ENCODE measurements at regions not wholly inside any gene's neighbourhood (a gene's known extent, or its start where the extent isn't known, plus 50 kb on each side); places are given as distances from the start of the nearest gene placed in this dataset.

- ATAC-seq (ENCODE audit: low read depth) (no peak), DNase-seq (no peak)
- no peaks in the 10 kb centered on the region for H3K79me2 ChIP-seq (ENCODE audit: control insufficient read depth, insufficient read depth, low read length)
- Mint-ChIP-seq H3K9me3 (ENCODE audit: insufficient read depth) (peaks cover 3% of the 10 kb centered on the region), H3K4me3 (no peak overlapping the region), H3K27ac (no peak overlapping the region), H3K27me3 (no peaks in the 10 kb centered on the region), H3K4me1 (no peaks in the 10 kb centered on the region)
- no peak for TF ChIP-seq EZH2 (IDR thresholded peaks at IDR 0.05; ENCODE audit: borderline replicate concordance, insufficient read depth, low read depth, low read length, poor library complexity, severe bottlenecking)
- TF ChIP-seq, protein P1, sequence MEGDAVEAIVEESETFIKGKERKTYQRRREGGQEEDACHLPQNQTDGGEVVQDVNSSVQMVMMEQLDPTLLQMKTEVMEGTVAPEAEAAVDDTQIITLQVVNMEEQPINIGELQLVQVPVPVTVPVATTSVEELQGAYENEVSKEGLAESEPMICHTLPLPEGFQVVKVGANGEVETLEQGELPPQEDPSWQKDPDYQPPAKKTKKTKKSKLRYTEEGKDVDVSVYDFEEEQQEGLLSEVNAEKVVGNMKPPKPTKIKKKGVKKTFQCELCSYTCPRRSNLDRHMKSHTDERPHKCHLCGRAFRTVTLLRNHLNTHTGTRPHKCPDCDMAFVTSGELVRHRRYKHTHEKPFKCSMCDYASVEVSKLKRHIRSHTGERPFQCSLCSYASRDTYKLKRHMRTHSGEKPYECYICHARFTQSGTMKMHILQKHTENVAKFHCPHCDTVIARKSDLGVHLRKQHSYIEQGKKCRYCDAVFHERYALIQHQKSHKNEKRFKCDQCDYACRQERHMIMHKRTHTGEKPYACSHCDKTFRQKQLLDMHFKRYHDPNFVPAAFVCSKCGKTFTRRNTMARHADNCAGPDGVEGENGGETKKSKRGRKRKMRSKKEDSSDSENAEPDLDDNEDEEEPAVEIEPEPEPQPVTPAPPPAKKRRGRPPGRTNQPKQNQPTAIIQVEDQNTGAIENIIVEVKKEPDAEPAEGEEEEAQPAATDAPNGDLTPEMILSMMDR (IDR thresholded peaks at IDR 0.05) = no peak
- H3K4me2 ChIP-seq (replicated peaks; ENCODE audit: low read depth, low read length, poor library complexity, severe bottlenecking) = no peak overlapping the region
- intact Hi-C loops (cut with micrococcal nuclease) = no loop called here
- 93% methylated on average over 7 of the region's 9 CpGs for WGBS (ENCODE audit: insufficient coverage)
- no peak overlapping the region for H3K9ac ChIP-seq (ENCODE audit: low read length)
- no peaks in the 10 kb centered on the region for H3K27me3 ChIP-seq (replicated peaks in 1 of 4; ENCODE audit: control extremely low read depth in 1 of 4, control insufficient read depth in 3 of 4, insufficient read depth in 4 of 4, low read length in 3 of 4)
- ChIA-PET CTCF (no interaction called here), POLR2A (no interaction called here)
- no peaks in the 10 kb centered on the region for H4K20me1 ChIP-seq (ENCODE audit: control insufficient read depth, insufficient read depth, low read length, poor library complexity, severe bottlenecking)
- H3K27ac ChIP-seq (ENCODE audit: low read length in 2 of 2) = no peak overlapping the region
- H3K4me1 ChIP-seq (ENCODE audit: control insufficient read depth in 2 of 2, insufficient read depth in 2 of 2, low read length in 2 of 2) = no peaks in the 10 kb centered on the region
- H2AFZ ChIP-seq (ENCODE audit: insufficient read depth, low read depth, low read length, poor library complexity, severe bottlenecking) = no peak overlapping the region
- H3K36me3 ChIP-seq (replicated peaks in 1 of 2; ENCODE audit: control extremely low read depth in 1 of 2, control insufficient read depth in 1 of 2, extremely low read depth in 1 of 2, insufficient read depth in 2 of 2, low read length in 1 of 2) = no peaks in the 10 kb centered on the region
- H3K4me3 ChIP-seq (ENCODE audit: control extremely low read depth in 1 of 5, extremely low read depth in 1 of 5, insufficient read depth in 1 of 5, low read depth in 2 of 5, low read length in 4 of 5) = no peak overlapping the region
- peaks cover 0 to 36% (median 0%) of the 10 kb centered on the region in 3 donors for H3K9me3 ChIP-seq (ENCODE audit: control extremely low read depth in 1 of 3, control insufficient read depth in 2 of 3, insufficient read depth in 1 of 3, low read length in 2 of 3)
Measured at GRCh38 chr2:2782007-2782406, 450.9 kb upstream of the MYT1L start.

DNA sequence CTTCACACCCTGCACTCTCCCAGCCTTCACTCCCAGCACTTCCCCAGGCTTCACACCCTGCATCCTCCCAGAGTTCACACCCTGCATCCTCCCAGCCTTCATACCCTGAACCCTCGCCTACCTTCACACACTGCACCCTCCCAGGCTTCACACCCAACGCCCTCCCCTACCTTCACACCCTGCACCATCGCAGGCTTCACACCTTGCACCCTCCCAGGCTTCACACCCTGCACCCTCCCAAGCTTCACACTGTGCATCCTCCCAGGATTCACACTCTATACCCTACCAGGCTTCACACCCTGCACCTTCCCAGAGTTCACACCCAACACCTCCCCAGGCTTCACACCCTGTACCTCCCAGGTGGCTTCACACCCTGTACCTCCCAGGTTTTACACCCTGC, 448.7 kb upstream of the MYT1L start:
- Mint-ChIP-seq H3K27ac (no peak overlapping the region), H3K4me3 (no peak overlapping the region), H3K27me3 (no peaks in the 10 kb centered on the region), H3K4me1 (no peaks in the 10 kb centered on the region), H3K9me3 (ENCODE audit: insufficient read depth) (peaks cover 3% of the 10 kb centered on the region)
- TF ChIP-seq, protein P1 (IDR thresholded peaks at IDR 0.05) = no peak
- no peak for TF ChIP-seq EZH2 (IDR thresholded peaks at IDR 0.05; ENCODE audit: borderline replicate concordance, insufficient read depth, low read depth, low read length, poor library complexity, severe bottlenecking)
- ChIA-PET POLR2A (no interaction called here), CTCF (no interaction called here)
- no peaks in the 10 kb centered on the region for H4K20me1 ChIP-seq (ENCODE audit: control insufficient read depth, insufficient read depth, low read length, poor library complexity, severe bottlenecking)
- no peak overlapping the region for H2AFZ ChIP-seq (ENCODE audit: insufficient read depth, low read depth, low read length, poor library complexity, severe bottlenecking)
- WGBS (ENCODE audit: insufficient coverage) = 69% methylated on average over 3 of the region's 3 CpGs
- H3K27ac ChIP-seq (ENCODE audit: low read length in 2 of 2) = no peak overlapping the region
- no peaks in the 10 kb centered on the region for H3K79me2 ChIP-seq (ENCODE audit: control insufficient read depth, insufficient read depth, low read length)
- H3K4me1 ChIP-seq (ENCODE audit: control insufficient read depth in 2 of 2, insufficient read depth in 2 of 2, low read length in 2 of 2) = no peaks in the 10 kb centered on the region
- DNase-seq (no peak), ATAC-seq (ENCODE audit: low read depth) (no peak)
- H3K9ac ChIP-seq (ENCODE audit: low read length) = no peak overlapping the region
- H3K9me3 ChIP-seq (ENCODE audit: control extremely low read depth in 1 of 3, control insufficient read depth in 2 of 3, insufficient read depth in 1 of 3, low read length in 2 of 3) = peaks cover 0 to 36% (median 0%) of the 10 kb centered on the region in 3 donors
- H3K27me3 ChIP-seq (replicated peaks in 1 of 4; ENCODE audit: control extremely low read depth in 1 of 4, control insufficient read depth in 3 of 4, insufficient read depth in 4 of 4, low read length in 3 of 4) = no peaks in the 10 kb centered on the region
- no peaks in the 10 kb centered on the region for H3K36me3 ChIP-seq (replicated peaks in 1 of 2; ENCODE audit: control extremely low read depth in 1 of 2, control insufficient read depth in 1 of 2, extremely low read depth in 1 of 2, insufficient read depth in 2 of 2, low read length in 1 of 2)
- intact Hi-C loops (cut with micrococcal nuclease) = no loop called here
- no peak overlapping the region for H3K4me2 ChIP-seq (replicated peaks; ENCODE audit: low read depth, low read length, poor library complexity, severe bottlenecking)
- H3K4me3 ChIP-seq (ENCODE audit: control extremely low read depth in 1 of 5, extremely low read depth in 1 of 5, insufficient read depth in 1 of 5, low read depth in 2 of 5, low read length in 4 of 5) = no peak overlapping the region
